ENCODE measurements at regions not wholly inside any gene's neighbourhood (a gene's known extent, or its start where the extent isn't known, plus 50 kb on each side); places are given as distances from the start of the nearest gene placed in this dataset.

- TF ChIP-seq, protein P1, sequence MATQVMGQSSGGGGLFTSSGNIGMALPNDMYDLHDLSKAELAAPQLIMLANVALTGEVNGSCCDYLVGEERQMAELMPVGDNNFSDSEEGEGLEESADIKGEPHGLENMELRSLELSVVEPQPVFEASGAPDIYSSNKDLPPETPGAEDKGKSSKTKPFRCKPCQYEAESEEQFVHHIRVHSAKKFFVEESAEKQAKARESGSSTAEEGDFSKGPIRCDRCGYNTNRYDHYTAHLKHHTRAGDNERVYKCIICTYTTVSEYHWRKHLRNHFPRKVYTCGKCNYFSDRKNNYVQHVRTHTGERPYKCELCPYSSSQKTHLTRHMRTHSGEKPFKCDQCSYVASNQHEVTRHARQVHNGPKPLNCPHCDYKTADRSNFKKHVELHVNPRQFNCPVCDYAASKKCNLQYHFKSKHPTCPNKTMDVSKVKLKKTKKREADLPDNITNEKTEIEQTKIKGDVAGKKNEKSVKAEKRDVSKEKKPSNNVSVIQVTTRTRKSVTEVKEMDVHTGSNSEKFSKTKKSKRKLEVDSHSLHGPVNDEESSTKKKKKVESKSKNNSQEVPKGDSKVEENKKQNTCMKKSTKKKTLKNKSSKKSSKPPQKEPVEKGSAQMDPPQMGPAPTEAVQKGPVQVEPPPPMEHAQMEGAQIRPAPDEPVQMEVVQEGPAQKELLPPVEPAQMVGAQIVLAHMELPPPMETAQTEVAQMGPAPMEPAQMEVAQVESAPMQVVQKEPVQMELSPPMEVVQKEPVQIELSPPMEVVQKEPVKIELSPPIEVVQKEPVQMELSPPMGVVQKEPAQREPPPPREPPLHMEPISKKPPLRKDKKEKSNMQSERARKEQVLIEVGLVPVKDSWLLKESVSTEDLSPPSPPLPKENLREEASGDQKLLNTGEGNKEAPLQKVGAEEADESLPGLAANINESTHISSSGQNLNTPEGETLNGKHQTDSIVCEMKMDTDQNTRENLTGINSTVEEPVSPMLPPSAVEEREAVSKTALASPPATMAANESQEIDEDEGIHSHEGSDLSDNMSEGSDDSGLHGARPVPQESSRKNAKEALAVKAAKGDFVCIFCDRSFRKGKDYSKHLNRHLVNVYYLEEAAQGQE (IDR thresholded peaks at IDR 0.05; ENCODE audit: insufficient read depth in 1 of 2, low read depth in 2 of 2, low read length in 1 of 2), result no peak
- TF ChIP-seq, protein P2, sequence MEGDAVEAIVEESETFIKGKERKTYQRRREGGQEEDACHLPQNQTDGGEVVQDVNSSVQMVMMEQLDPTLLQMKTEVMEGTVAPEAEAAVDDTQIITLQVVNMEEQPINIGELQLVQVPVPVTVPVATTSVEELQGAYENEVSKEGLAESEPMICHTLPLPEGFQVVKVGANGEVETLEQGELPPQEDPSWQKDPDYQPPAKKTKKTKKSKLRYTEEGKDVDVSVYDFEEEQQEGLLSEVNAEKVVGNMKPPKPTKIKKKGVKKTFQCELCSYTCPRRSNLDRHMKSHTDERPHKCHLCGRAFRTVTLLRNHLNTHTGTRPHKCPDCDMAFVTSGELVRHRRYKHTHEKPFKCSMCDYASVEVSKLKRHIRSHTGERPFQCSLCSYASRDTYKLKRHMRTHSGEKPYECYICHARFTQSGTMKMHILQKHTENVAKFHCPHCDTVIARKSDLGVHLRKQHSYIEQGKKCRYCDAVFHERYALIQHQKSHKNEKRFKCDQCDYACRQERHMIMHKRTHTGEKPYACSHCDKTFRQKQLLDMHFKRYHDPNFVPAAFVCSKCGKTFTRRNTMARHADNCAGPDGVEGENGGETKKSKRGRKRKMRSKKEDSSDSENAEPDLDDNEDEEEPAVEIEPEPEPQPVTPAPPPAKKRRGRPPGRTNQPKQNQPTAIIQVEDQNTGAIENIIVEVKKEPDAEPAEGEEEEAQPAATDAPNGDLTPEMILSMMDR (IDR thresholded peaks at IDR 0.05), result no peak
- TF ChIP-seq POLR2AphosphoS5 (IDR thresholded peaks at IDR 0.05; ENCODE audit: low read depth, low read length) (no peak), TCF7L2 (IDR thresholded peaks at IDR 0.05; ENCODE audit: low read depth, low read length) (no peak)
Measured at GRCh38 chr5:172544371-172545095, 90.2 kb upstream of the SH3PXD2B start.

All from Panc1 (cell line).